Hematopoietic multipotent progenitor cell treated with erythropoietin and hydrocortisone succinate and interleukin-3 and kit ligand, for 17 days (in vitro differentiated cells): ENCODE measurements at regions not wholly inside any gene's neighbourhood (a gene's known extent, or its start where the extent isn't known, plus 50 kb on each side); places are given as distances from the start of the nearest gene placed in this dataset.

Source experiments
- DNase-seq: peaks from one replicate; pipeline ENCODE4 v3.0.0-alpha.2; 2015; ENCODE audit warnings: low spot score

DNA sequence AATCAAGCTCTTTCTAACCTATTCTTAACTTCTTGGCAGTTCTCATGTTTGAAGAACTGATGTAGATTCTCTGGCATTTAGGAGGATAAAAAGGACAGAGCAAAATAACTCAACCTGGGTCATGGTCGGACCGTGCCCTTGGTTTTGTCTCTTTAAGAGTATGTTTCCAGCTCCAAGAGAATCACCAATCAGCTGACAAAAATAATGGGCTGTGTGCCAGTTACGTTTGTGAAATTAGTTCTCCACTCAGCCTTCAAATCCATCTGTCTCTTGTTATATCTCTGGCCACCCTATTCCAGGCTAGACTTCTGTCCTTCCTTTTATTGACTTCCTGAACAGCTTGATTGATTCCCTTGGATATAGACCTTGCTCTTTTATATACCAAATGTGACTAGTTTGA, 225.7 kb downstream of the EPHA4 start:
- DNase-seq = no peak

GRCh38 chr2:221347471-221347870, 224.6 kb downstream of the EPHA4 start:
- DNase-seq = no peak

- DNase-seq = no peak
Measured at GRCh38 chr2:221350616-221351015, 221.5 kb downstream of the EPHA4 start.

DNA sequence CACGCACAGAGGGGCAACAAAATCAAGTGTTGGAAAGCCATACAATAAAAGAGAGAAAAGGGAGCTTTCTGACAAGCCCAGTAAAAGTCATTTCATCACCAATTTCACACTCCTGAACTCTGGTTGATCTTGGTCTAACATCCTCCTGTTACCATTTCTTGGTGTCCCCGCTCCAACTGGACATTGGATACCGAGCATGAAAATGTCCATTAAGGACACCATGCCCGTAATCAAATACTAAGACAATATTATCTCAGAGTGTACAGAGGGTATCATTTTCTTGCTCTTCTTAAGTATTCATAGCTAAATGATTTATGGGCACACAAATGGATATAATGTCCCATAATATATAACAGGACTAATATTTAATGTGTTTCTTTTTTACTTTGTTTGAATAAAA, 218.9 kb downstream of the EPHA4 start:
- DNase-seq = no peak

DNA sequence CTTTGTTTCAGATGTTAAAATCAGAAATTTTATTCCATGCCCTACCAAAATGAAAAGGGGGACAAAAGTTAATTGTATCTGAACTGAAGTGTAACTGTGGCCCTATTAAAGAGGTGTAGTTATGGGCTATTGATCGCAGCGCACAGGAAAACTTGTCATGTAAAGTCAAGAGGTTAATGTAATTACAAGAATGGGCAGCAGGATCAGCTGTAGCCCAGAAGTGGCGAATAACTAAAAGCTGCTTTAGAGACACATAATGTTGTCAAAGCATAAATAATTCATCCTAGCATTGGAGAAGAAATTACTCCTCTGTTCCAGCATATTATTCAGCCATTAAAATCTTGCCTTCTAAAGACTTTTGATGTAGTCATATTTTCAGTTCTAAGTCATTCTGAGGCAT, 211.8 kb downstream of the EPHA4 start:
- no peak for DNase-seq

- no peak for DNase-seq
Measured at GRCh38 chr2:221360742-221361141, 211.4 kb downstream of the EPHA4 start.

- DNase-seq = no peak
Measured at GRCh38 chr2:221361633-221362032, 210.5 kb downstream of the EPHA4 start.

DNA sequence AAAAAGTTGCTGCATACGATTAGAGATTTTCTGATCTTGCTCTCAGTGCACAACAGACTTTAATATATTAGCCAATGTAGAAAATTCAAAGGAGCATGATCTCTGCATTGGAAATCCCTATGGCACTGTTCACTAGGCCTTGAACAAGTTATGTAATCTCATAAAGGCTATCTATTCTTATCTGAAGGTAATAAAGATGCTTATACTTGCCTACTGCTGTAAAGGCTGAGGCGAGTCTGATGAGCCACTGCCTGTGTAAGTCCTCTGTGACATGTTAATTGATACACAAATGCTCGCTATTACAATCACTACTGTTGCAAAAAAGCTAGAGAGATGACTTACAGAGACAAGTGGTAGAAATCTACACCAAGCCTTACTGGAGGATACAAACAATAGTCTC, 207.4 kb downstream of the EPHA4 start:
- no peak for DNase-seq
